PC-3 (cell line): ENCODE measurements at regions not wholly inside any gene's neighbourhood (a gene's known extent, or its start where the extent isn't known, plus 50 kb on each side); places are given as distances from the start of the nearest gene placed in this dataset.

Experiments used
- ATAC-seq: fragments of 200-7000 bp; cut with Tn5 transposase; 2 replicates; pipeline ENCODE4 v1.9.1; 2020; ENCODE audit warnings: mild to moderate bottlenecking, moderate library complexity
- BruUV-seq: library from RNA; stranded (reverse); fragments of 400-500 nt; replicated peaks from 2 replicates; lab custom pipeline; 2021; lab: Mats Ljungman, UMichigan
- CTCF ChIA-PET: fragments of 300-600 bp; sonication (Branson Sonifier 250); formaldehyde crosslinking; loops from one replicate; lab custom pipeline; 2022; ENCODE audit warnings: antibody characterized with exemption; lab: Charles Lee
- POLR2A ChIA-PET: fragments of 300-600 bp; sonication (Branson Sonifier 250); formaldehyde crosslinking; loops from one replicate; lab custom pipeline; 2022; ENCODE audit warnings: antibody characterized with exemption; ENCODE audit not compliant: unreplicated experiment; lab: Charles Lee
- DNase-seq: peaks from one replicate; pipeline ENCODE4 v3.0.0-alpha.2; 2015
- H2AFZ ChIP-seq: fragments of 300-600 bp; sonication (generic); 2 replicates; pipeline ENCODE4 v1.6.0; 2016; ENCODE audit warnings: antibody characterized with exemption, low read length
- H3F3A ChIP-seq: fragments of 300-600 bp; sonication (generic); one replicate; pipeline ENCODE4 v1.6.0; 2017; ENCODE audit warnings: antibody characterized with exemption, low read length, control low read depth, mild to moderate bottlenecking; ENCODE audit not compliant: unreplicated experiment
- H3K27ac ChIP-seq: fragments of 300-600 bp; sonication (generic); 2 replicates; pipeline ENCODE4 v1.5.1; 2016; ENCODE audit warnings: mild to moderate bottlenecking, low read length
- H3K27me3 ChIP-seq: fragments of 300-600 bp; sonication (generic); 2 replicates; pipeline ENCODE4 v1.6.1; 2016; ENCODE audit warnings: low read length, mixed read lengths
- H3K36me3 ChIP-seq: fragments of 300-600 bp; sonication (generic); 2 replicates; pipeline ENCODE4 v1.6.1; 2016; ENCODE audit warnings: low read depth, mixed run types, low read length, mixed read lengths
- H3K4me1 ChIP-seq: fragments of 300-600 bp; sonication (generic); 2 replicates; pipeline ENCODE4 v1.5.1; 2016; ENCODE audit warnings: low read length; ENCODE audit not compliant: insufficient read depth
- H3K4me2 ChIP-seq: fragments of 300-600 bp; sonication (generic); 2 replicates; pipeline ENCODE4 v1.6.0; 2016; ENCODE audit warnings: low read length
- H3K4me3 ChIP-seq: fragments of 300-600 bp; sonication (generic); 2 replicates; pipeline ENCODE4 v1.5.1; 2016; ENCODE audit warnings: mild to moderate bottlenecking, low read length, mixed read lengths
- H3K79me2 ChIP-seq: fragments of 300-600 bp; sonication (generic); 2 replicates; pipeline ENCODE4 v1.6.1; 2017; ENCODE audit warnings: low read length, mixed read lengths
- H3K9ac ChIP-seq: fragments of 300-600 bp; sonication (generic); 2 replicates; pipeline ENCODE4 v1.6.0; 2016; ENCODE audit warnings: mild to moderate bottlenecking, low read length
- H3K9me2 ChIP-seq: fragments of 300-600 bp; sonication (generic); replicated peaks from 2 replicates; pipeline ENCODE4 v1.6.1; 2016; ENCODE audit warnings: mixed run types, low read length, mixed read lengths
- H3K9me3 ChIP-seq: fragments of 300-600 bp; sonication (generic); 2 replicates; pipeline ENCODE4 v1.6.1; 2016; ENCODE audit warnings: low read length, mixed read lengths
- H4K20me1 ChIP-seq: fragments of 300-600 bp; sonication (generic); 2 replicates; pipeline ENCODE4 v1.6.1; 2016; ENCODE audit warnings: low read length, mixed read lengths
- CTCF ChIP-seq: fragments of 300-600 bp; sonication (generic); conservative IDR thresholded peaks from 2 replicates; pipeline ENCODE4 v1.5.1; 2017; ENCODE audit warnings: antibody characterized with exemption, low read depth, mild to moderate bottlenecking, low read length
- EZH2 ChIP-seq: fragments of 300-600 bp; sonication (generic); IDR thresholded peaks from one replicate; pipeline ENCODE4 v1.6.1; 2017; ENCODE audit warnings: antibody characterized with exemption, mild to moderate bottlenecking, low read length; ENCODE audit not compliant: unreplicated experiment
- EZH2phosphoT487 ChIP-seq: fragments of 300-600 bp; sonication (generic); IDR thresholded peaks from 2 replicates; pipeline ENCODE4 v1.6.1; 2018; ENCODE audit warnings: mild to moderate bottlenecking, antibody characterized with exemption, low read length, borderline replicate concordance
- intact Hi-C: fragments of 100-400 bp; cut with micrococcal nuclease; formaldehyde crosslinking; loops from 2 replicates; pipeline ENCODE4 v1.9.0; 2023

GRCh38 chr7:53387515-53387914, 352.1 kb downstream of the POM121L12 start:
- Histone ChIP-seq H3K9me2 (no peaks in the 10 kb centered on the region), H3K4me1 (no peaks in the 10 kb centered on the region), H3K9ac (no peak overlapping the region), H3K27ac (no peak overlapping the region), H3K4me2 (no peak overlapping the region), H2AFZ (no peak overlapping the region), H3K27me3 (no peaks in the 10 kb centered on the region), H3F3A (no peaks in the 10 kb centered on the region), H3K79me2 (no peaks in the 10 kb centered on the region), H3K4me3 (no peak overlapping the region), H4K20me1 (no peaks in the 10 kb centered on the region), H3K36me3 (no peaks in the 10 kb centered on the region), H3K9me3 (0 out of 2 replicates have a peak, but pooled peaks cover 4% of the 10 kb centered on the region)
- intact Hi-C loops = no loop called here
- ChIA-PET POLR2A (no interaction called here), CTCF (no interaction called here)
- BruUV-seq = no TSS peak
- DNase-seq (no peak), ATAC-seq (no peak)
- TF ChIP-seq EZH2 (no peak), CTCF (no peak), EZH2phosphoT487 (no peak)

DNA sequence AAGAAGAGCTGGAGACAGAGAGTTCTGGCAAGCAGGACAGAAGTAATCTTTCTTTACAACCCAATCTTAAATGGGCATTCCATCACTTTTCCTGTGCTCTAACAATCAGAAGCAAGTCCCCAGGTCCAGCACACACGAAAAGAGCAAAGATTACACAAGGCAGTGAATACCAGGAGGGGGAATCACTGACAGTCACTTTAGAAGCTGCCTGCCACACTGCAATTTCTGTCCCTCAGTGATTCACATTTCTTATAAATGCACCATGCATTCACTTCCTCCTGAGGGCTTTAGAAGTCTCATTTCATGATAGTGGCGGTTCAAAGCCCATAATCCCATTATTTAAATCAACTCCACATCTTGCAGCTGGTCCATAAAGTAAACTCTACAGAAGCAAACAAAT, 362.5 kb downstream of the POM121L12 start:
- Histone ChIP-seq H3K9ac (no peak overlapping the region), H3K4me2 (no peak overlapping the region), H3F3A (no peaks in the 10 kb centered on the region), H3K79me2 (no peaks in the 10 kb centered on the region), H3K27me3 (no peaks in the 10 kb centered on the region), H3K4me3 (no peak overlapping the region), H3K36me3 (no peaks in the 10 kb centered on the region), H3K9me2 (no peaks in the 10 kb centered on the region), H3K9me3 (peaks cover 3% of the 10 kb centered on the region; the same call in 1 of the 2 replicates), H2AFZ (no peak overlapping the region), H4K20me1 (no peaks in the 10 kb centered on the region), H3K4me1 (no peaks in the 10 kb centered on the region), H3K27ac (no peak overlapping the region)
- ATAC-seq (no peak), DNase-seq (no peak)
- CTCF ChIA-PET = no interaction called here
- TF ChIP-seq EZH2 (no peak), CTCF (no peak), EZH2phosphoT487 (no peak)
- intact Hi-C loops = no loop called here
- POLR2A ChIA-PET = no interaction called here
- BruUV-seq = no TSS peak

DNA sequence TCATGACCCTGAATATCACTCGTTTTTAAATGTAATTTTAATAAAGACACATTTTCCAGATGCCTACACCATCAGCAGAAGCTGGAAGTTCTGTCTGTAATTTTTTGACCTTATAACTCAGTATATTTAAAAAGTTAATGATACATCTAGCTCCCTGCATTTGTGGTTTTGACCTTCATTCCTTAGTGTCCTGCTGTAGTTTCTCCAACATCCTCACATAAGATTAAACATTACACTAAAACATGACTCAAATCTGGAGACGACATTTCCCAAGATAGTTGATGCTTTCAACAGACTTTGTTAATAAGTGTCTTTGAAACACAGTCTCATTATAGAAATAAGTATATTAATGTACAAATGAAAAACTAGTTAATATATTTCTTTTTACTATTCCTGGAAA, 363.1 kb downstream of the POM121L12 start:
- no peak for DNase-seq
- no peaks in the 10 kb centered on the region for H4K20me1 ChIP-seq
- no peak overlapping the region for H2AFZ ChIP-seq
- no TSS peak for BruUV-seq
- H3K4me1 ChIP-seq = no peaks in the 10 kb centered on the region
- no peak overlapping the region for H3K27ac ChIP-seq
- no peaks in the 10 kb centered on the region for H3F3A ChIP-seq
- ChIA-PET POLR2A (no interaction called here), CTCF (no interaction called here)
- no peak for ATAC-seq
- H3K36me3 ChIP-seq = no peaks in the 10 kb centered on the region
- intact Hi-C loops = no loop called here
- peaks cover 3% of the 10 kb centered on the region; the same call in 1 of the 2 replicates for H3K9me3 ChIP-seq
- no peak overlapping the region for H3K9ac ChIP-seq
- no peaks in the 10 kb centered on the region for H3K27me3 ChIP-seq
- TF ChIP-seq CTCF (no peak), EZH2 (no peak), EZH2phosphoT487 (no peak)
- H3K79me2 ChIP-seq = no peaks in the 10 kb centered on the region
- H3K4me3 ChIP-seq = no peak overlapping the region
- no peak overlapping the region for H3K4me2 ChIP-seq
- H3K9me2 ChIP-seq = no peaks in the 10 kb centered on the region
